ENCODE measurements at regions not wholly inside any gene's neighbourhood (a gene's known extent, or its start where the extent isn't known, plus 50 kb on each side); places are given as distances from the start of the nearest gene placed in this dataset.

DNA sequence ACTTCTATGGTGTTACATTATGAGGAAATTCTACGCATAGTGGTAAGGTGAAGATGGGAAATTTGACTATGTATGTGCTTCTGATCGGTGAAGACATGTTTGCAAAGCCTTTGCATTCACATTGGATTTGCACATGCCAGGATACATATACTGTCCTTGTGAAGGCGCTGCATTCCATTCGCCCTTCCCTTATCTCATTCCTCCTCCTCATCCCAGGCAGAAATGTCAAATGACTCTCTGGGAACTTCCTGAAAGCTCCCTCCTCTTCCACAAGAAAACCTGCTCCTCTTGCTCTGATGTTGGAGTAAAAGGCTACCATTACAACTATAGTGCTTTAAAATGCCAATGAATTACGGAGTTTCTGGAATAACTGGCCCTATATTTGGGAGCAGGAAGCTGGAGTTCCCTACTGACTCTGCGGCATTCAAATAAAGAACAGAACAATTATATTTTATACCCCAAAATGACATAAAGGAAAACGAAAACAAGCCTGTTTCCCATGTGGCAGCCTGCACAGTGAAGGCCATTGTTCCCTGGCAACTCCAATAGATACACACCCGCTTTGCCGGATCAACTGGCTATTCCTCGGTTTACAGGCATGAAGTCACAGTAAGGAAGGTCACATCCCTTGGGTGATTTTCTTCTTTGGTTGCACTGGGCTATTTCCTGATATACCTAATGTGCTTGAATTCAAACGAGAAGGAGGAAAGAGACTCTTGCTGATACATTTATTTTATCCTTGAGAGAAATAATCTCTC is 84.5 kb downstream of the AREG start:
- dilution Hi-C loops (cut with MboI; ENCODE audit: extremely low pct_ligation_motif_present, low sequenced_read_pairs) = no loop called here
- Histone ChIP-seq H3K9ac (ENCODE audit: control insufficient read depth, extremely low read depth, insufficient read depth, low read length) (no peak overlapping the region), H3K27me3 (ENCODE audit: control insufficient read depth, extremely low read depth, insufficient read depth, low read length) (no peaks in the 10 kb centered on the region), H3K27ac (ENCODE audit: control insufficient read depth, insufficient read depth, low read length) (no peak overlapping the region), H3K79me2 (ENCODE audit: control insufficient read depth, insufficient read depth, low read length) (no peaks in the 10 kb centered on the region), H3K4me3 (ENCODE audit: control insufficient read depth in 2 of 3, extremely low read depth in 1 of 3, insufficient read depth in 2 of 3, low read depth in 1 of 3, low read length in 3 of 3) (no peak overlapping the region), H3K9me1 (ENCODE audit: control insufficient read depth, extremely low read depth, insufficient read depth, low read length) (no peaks in the 10 kb centered on the region), H3K4me2 (ENCODE audit: control insufficient read depth, extremely low read depth, insufficient read depth, low read depth, low read length) (no peak overlapping the region), H2AFZ (ENCODE audit: control insufficient read depth, low read length) (no peak overlapping the region), H3K36me3 (ENCODE audit: control insufficient read depth in 2 of 2, extremely low read depth in 1 of 2, insufficient read depth in 2 of 2, low read length in 2 of 2) (no peaks in the 10 kb centered on the region), H4K20me1 (ENCODE audit: control insufficient read depth, extremely low read depth, insufficient read depth, low read length) (no peaks in the 10 kb centered on the region), H3K4me1 (ENCODE audit: control insufficient read depth, extremely low read depth, insufficient read depth, low read length) (peaks cover 6% of the 10 kb centered on the region), H3K9me3 (ENCODE audit: control insufficient read depth, low read depth, low read length) (no peaks in the 10 kb centered on the region)
- no peak for DNase-seq (ENCODE audit: low read depth, low spot score)
- no peak for FAIRE-seq
- TF ChIP-seq EZH2 (IDR thresholded peaks at IDR 0.05; ENCODE audit: low read length) (no peak), CTCF (optimal IDR thresholded peaks at IDR 0.05 in 1 of 3, IDR thresholded peaks at IDR 0.05 in 1 of 3, conservative IDR thresholded peaks at IDR 0.05 in 1 of 3; ENCODE audit: extremely low read depth in 1 of 3, insufficient read depth in 2 of 3, low read length in 3 of 3) (no peak)

DNA sequence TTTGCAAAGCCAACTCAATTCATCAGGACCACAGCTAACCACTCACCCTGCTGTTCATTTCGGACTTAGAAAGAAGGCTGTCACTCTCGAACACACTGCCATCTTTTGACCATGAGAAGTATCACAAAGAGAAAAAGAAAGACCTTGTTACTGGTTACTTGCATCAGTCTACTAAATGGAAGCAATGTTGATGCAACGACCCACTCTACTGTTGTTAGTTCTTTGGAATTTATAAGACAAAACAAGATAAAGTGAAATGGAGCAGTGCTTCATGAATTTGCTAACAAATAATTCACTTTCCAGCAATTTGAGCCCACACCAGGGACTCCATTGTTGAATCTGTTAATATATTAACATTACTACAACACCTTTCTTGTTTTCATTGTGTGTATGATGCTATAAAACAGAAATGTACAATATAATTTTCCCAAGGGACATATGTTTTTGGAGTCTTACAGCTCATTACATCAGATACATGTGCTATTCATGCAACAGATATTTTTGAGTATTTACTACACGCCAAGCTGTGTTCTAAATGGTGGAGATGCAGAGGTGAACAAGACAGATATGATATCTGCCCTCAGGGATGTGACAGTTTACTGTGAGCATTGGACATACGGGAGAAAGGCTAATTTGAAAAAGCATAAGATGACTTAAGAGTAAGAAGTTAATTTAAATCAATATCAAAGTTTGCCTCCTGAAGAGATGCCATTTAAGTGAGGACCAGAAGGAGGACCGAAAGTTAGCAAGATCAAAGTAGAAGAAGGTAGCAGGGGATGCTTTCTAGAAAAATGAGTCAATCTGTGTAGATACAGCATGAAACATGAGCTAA is 87.2 kb downstream of the AREG start:
- peak; percentile 98 for FAIRE-seq
- no peaks in the 10 kb centered on the region for H3K36me3 ChIP-seq (ENCODE audit: control insufficient read depth in 2 of 2, extremely low read depth in 1 of 2, insufficient read depth in 2 of 2, low read length in 2 of 2)
- H3K9me3 ChIP-seq (ENCODE audit: control insufficient read depth, low read depth, low read length) = no peaks in the 10 kb centered on the region
- H3K4me2 ChIP-seq (ENCODE audit: control insufficient read depth, extremely low read depth, insufficient read depth, low read depth, low read length) = peak overlapping the region; percentile 38
- H3K9me1 ChIP-seq (ENCODE audit: control insufficient read depth, extremely low read depth, insufficient read depth, low read length) = no peaks in the 10 kb centered on the region
- H3K27me3 ChIP-seq (ENCODE audit: control insufficient read depth, extremely low read depth, insufficient read depth, low read length) = no peaks in the 10 kb centered on the region
- H3K9ac ChIP-seq (ENCODE audit: control insufficient read depth, extremely low read depth, insufficient read depth, low read length) = no peak overlapping the region
- no peak overlapping the region for H3K4me3 ChIP-seq (ENCODE audit: control insufficient read depth in 2 of 3, extremely low read depth in 1 of 3, insufficient read depth in 2 of 3, low read depth in 1 of 3, low read length in 3 of 3)
- H3K79me2 ChIP-seq (ENCODE audit: control insufficient read depth, insufficient read depth, low read length) = no peaks in the 10 kb centered on the region
- no peak for DNase-seq (ENCODE audit: low read depth, low spot score)
- H3K4me1 ChIP-seq (ENCODE audit: control insufficient read depth, extremely low read depth, insufficient read depth, low read length) = peaks cover 6% of the 10 kb centered on the region
- dilution Hi-C loops (cut with MboI; ENCODE audit: extremely low pct_ligation_motif_present, low sequenced_read_pairs) = no loop called here
- peak overlapping the region; percentile 72 for H3K27ac ChIP-seq (ENCODE audit: control insufficient read depth, insufficient read depth, low read length)
- TF ChIP-seq CTCF (optimal IDR thresholded peaks at IDR 0.05 in 1 of 3, IDR thresholded peaks at IDR 0.05 in 1 of 3, conservative IDR thresholded peaks at IDR 0.05 in 1 of 3; ENCODE audit: extremely low read depth in 1 of 3, insufficient read depth in 2 of 3, low read length in 3 of 3) (peak; percentile 61 to 83 (median 77)), EZH2 (IDR thresholded peaks at IDR 0.05; ENCODE audit: low read length) (no peak)
- no peak overlapping the region for H2AFZ ChIP-seq (ENCODE audit: control insufficient read depth, low read length)
- H4K20me1 ChIP-seq (ENCODE audit: control insufficient read depth, extremely low read depth, insufficient read depth, low read length) = no peaks in the 10 kb centered on the region
